ENCODE measurements at regions not wholly inside any gene's neighbourhood (a gene's known extent, or its start where the extent isn't known, plus 50 kb on each side); places are given as distances from the start of the nearest gene placed in this dataset.

DNA sequence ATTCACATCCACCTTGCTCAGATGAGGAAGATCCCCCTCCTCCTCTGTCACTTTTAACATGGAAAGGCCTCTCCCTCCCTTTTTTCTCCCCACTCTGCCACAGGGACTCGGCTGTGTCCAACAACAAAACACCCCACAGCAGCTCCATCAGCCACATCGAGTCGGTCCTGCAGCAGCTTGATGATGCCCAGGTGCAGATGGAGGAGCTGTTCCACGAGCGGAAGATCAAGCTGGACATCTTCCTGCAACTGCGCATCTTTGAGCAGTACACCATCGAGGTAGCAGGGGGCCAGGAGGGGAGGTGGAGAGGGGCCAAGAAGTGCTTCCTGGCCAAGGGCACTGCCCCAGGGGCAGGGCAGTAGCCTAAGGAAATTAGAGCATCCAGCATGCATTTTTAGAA, 331.7 kb upstream of the UMPS start:
- Histone ChIP-seq H3K9me3 (ENCODE audit: low read length) (no peaks in the 10 kb centered on the region), H3K36me3 (replicated peaks in 1 of 2; ENCODE audit: control insufficient read depth in 1 of 2, insufficient read depth in 2 of 2, low read length in 2 of 2) (no peaks in the 10 kb centered on the region), H4K20me1 (ENCODE audit: insufficient read depth, low read length) (no peaks in the 10 kb centered on the region), H3K9ac (ENCODE audit: insufficient read depth, low read depth, low read length) (no peak overlapping the region), H2AFZ (ENCODE audit: low read length) (no peak overlapping the region), H3K27me3 (ENCODE audit: control insufficient read depth in 1 of 2, insufficient read depth in 2 of 2, low read length in 2 of 2) (no peaks in the 10 kb centered on the region), H3K4me1 (ENCODE audit: insufficient read depth, low read length) (no peaks in the 10 kb centered on the region), H3K4me2 (ENCODE audit: low read depth, low read length) (no peak overlapping the region), H3K4me3 (replicated peaks in 1 of 3; ENCODE audit: insufficient read depth in 1 of 3, low read depth in 2 of 3, low read length in 3 of 3) (no peak overlapping the region), H3K27ac (ENCODE audit: extremely low read length, insufficient read depth, low read length) (no peak overlapping the region), H3K79me2 (ENCODE audit: insufficient read depth, low read length) (no peaks in the 10 kb centered on the region)
- WGBS (ENCODE audit: low lambda C conversion rate) = 32% methylated on average over 7 of the region's 7 CpGs
- no TSS peak for BruUV-seq (replicated peaks)
- intact Hi-C loops (cut with micrococcal nuclease; ENCODE audit: unreplicated experiment) (no loop called here), in situ Hi-C loops (cut with HindIII; ENCODE audit: extremely low pct_ligation_motif_present, low pct_unique_long_range_greater_than_20kb) (no loop called here)
- ChIA-PET POLR2A (no interaction called here), CTCF (ENCODE audit: low intra/inter-chr PET ratio, low total read pairs) (no interaction called here)
- ATAC-seq (no peak), DNase-seq (ENCODE audit: low spot score) (no peak), FAIRE-seq (no peak)
- TF ChIP-seq SP4 (CRISPR knock-in tag; IDR thresholded peaks at IDR 0.05) (no peak), TBX3 (IDR thresholded peaks at IDR 0.05; ENCODE audit: borderline replicate concordance) (no peak), ZFP36 (IDR thresholded peaks at IDR 0.05; ENCODE audit: borderline replicate concordance, low read depth, low read length, partially characterized antibody) (no peak), ZNF766 (CRISPR knock-in tag; IDR thresholded peaks at IDR 0.05; ENCODE audit: borderline replicate concordance) (no peak), ZNF383 (CRISPR knock-in tag; IDR thresholded peaks at IDR 0.05; ENCODE audit: borderline replicate concordance) (no peak), MBD4 (IDR thresholded peaks at IDR 0.05; ENCODE audit: borderline replicate concordance, low read length) (no peak)
- TF ChIP-seq, protein P1, sequence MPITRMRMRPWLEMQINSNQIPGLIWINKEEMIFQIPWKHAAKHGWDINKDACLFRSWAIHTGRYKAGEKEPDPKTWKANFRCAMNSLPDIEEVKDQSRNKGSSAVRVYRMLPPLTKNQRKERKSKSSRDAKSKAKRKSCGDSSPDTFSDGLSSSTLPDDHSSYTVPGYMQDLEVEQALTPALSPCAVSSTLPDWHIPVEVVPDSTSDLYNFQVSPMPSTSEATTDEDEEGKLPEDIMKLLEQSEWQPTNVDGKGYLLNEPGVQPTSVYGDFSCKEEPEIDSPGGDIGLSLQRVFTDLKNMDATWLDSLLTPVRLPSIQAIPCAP (CRISPR knock-in tag; IDR thresholded peaks at IDR 0.05; ENCODE audit: low read depth) = no peak
- TF ChIP-seq, protein P2, sequence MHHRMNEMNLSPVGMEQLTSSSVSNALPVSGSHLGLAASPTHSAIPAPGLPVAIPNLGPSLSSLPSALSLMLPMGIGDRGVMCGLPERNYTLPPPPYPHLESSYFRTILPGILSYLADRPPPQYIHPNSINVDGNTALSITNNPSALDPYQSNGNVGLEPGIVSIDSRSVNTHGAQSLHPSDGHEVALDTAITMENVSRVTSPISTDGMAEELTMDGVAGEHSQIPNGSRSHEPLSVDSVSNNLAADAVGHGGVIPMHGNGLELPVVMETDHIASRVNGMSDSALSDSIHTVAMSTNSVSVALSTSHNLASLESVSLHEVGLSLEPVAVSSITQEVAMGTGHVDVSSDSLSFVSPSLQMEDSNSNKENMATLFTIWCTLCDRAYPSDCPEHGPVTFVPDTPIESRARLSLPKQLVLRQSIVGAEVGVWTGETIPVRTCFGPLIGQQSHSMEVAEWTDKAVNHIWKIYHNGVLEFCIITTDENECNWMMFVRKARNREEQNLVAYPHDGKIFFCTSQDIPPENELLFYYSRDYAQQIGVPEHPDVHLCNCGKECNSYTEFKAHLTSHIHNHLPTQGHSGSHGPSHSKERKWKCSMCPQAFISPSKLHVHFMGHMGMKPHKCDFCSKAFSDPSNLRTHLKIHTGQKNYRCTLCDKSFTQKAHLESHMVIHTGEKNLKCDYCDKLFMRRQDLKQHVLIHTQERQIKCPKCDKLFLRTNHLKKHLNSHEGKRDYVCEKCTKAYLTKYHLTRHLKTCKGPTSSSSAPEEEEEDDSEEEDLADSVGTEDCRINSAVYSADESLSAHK (CRISPR knock-in tag; IDR thresholded peaks at IDR 0.05; ENCODE audit: borderline replicate concordance) = no peak
- TF ChIP-seq, protein P3, sequence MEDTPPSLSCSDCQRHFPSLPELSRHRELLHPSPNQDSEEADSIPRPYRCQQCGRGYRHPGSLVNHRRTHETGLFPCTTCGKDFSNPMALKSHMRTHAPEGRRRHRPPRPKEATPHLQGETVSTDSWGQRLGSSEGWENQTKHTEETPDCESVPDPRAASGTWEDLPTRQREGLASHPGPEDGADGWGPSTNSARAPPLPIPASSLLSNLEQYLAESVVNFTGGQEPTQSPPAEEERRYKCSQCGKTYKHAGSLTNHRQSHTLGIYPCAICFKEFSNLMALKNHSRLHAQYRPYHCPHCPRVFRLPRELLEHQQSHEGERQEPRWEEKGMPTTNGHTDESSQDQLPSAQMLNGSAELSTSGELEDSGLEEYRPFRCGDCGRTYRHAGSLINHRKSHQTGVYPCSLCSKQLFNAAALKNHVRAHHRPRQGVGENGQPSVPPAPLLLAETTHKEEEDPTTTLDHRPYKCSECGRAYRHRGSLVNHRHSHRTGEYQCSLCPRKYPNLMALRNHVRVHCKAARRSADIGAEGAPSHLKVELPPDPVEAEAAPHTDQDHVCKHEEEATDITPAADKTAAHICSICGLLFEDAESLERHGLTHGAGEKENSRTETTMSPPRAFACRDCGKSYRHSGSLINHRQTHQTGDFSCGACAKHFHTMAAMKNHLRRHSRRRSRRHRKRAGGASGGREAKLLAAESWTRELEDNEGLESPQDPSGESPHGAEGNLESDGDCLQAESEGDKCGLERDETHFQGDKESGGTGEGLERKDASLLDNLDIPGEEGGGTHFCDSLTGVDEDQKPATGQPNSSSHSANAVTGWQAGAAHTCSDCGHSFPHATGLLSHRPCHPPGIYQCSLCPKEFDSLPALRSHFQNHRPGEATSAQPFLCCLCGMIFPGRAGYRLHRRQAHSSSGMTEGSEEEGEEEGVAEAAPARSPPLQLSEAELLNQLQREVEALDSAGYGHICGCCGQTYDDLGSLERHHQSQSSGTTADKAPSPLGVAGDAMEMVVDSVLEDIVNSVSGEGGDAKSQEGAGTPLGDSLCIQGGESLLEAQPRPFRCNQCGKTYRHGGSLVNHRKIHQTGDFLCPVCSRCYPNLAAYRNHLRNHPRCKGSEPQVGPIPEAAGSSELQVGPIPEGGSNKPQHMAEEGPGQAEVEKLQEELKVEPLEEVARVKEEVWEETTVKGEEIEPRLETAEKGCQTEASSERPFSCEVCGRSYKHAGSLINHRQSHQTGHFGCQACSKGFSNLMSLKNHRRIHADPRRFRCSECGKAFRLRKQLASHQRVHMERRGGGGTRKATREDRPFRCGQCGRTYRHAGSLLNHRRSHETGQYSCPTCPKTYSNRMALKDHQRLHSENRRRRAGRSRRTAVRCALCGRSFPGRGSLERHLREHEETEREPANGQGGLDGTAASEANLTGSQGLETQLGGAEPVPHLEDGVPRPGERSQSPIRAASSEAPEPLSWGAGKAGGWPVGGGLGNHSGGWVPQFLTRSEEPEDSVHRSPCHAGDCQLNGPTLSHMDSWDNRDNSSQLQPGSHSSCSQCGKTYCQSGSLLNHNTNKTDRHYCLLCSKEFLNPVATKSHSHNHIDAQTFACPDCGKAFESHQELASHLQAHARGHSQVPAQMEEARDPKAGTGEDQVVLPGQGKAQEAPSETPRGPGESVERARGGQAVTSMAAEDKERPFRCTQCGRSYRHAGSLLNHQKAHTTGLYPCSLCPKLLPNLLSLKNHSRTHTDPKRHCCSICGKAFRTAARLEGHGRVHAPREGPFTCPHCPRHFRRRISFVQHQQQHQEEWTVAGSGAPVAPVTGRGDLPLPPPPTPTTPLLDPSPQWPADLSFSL (CRISPR knock-in tag; IDR thresholded peaks at IDR 0.05) = no peak
- TF ChIP-seq, protein P4, sequence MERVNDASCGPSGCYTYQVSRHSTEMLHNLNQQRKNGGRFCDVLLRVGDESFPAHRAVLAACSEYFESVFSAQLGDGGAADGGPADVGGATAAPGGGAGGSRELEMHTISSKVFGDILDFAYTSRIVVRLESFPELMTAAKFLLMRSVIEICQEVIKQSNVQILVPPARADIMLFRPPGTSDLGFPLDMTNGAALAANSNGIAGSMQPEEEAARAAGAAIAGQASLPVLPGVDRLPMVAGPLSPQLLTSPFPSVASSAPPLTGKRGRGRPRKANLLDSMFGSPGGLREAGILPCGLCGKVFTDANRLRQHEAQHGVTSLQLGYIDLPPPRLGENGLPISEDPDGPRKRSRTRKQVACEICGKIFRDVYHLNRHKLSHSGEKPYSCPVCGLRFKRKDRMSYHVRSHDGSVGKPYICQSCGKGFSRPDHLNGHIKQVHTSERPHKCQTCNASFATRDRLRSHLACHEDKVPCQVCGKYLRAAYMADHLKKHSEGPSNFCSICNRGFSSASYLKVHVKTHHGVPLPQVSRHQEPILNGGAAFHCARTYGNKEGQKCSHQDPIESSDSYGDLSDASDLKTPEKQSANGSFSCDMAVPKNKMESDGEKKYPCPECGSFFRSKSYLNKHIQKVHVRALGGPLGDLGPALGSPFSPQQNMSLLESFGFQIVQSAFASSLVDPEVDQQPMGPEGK (CRISPR knock-in tag; IDR thresholded peaks at IDR 0.05) = no peak

All from HepG2 (cell line).